Neutrophil (primary cell): ENCODE measurements at regions not wholly inside any gene's neighbourhood (a gene's known extent, or its start where the extent isn't known, plus 50 kb on each side); places are given as distances from the start of the nearest gene placed in this dataset.

ENCODE experiments used
- H3K27ac ChIP-seq: fragments of 200-600 bp; sonication (generic); 2 replicates; pipeline ENCODE4 v1.5.1; 2016; ENCODE audit warnings: mild to moderate bottlenecking, moderate library complexity
- H3K27me3 ChIP-seq: fragments of 200-600 bp; sonication (generic); 2 replicates; pipeline ENCODE4 v1.6.0; 2016; ENCODE audit warnings: mild to moderate bottlenecking
- H3K36me3 ChIP-seq: fragments of 200-600 bp; sonication (generic); 2 replicates; pipeline ENCODE4 v1.5.1; 2017
- H3K4me1 ChIP-seq, 2 experiments: fragments of 200-600 bp in 1 of 2; sonication (generic) in 1 of 2; 1 replicate in 1 of 2; 2 replicates in 1 of 2; pipeline versions ENCODE4 v1.5.1 to v1.6.1; 2013 to 2016; ENCODE audit warnings: low read depth in 1 of 2, low read length in 1 of 2, mild to moderate bottlenecking in 1 of 2, moderate library complexity in 1 of 2; ENCODE audit not compliant: control insufficient read depth in 1 of 2, insufficient read depth in 1 of 2
- H3K4me3 ChIP-seq, 2 experiments: fragments of 200-600 bp in 1 of 2; sonication (generic) in 1 of 2; 1 replicate in 1 of 2; 2 replicates in 1 of 2; pipeline ENCODE4 v1.5.1; 2013 to 2016; ENCODE audit warnings: low read depth in 1 of 2, low read length in 1 of 2, mild to moderate bottlenecking in 1 of 2, moderate library complexity in 1 of 2
- H3K9me3 ChIP-seq: fragments of 200-600 bp; sonication (generic); 2 replicates; pipeline ENCODE4 v1.5.1; 2016
- TF ChIP-seq, protein P1 (sequence below): fragments of 200-600 bp; sonication (generic); IDR thresholded peaks from 2 replicates; pipeline ENCODE4 v1.5.1; 2016; ENCODE audit warnings: antibody characterized with exemption

DNA sequence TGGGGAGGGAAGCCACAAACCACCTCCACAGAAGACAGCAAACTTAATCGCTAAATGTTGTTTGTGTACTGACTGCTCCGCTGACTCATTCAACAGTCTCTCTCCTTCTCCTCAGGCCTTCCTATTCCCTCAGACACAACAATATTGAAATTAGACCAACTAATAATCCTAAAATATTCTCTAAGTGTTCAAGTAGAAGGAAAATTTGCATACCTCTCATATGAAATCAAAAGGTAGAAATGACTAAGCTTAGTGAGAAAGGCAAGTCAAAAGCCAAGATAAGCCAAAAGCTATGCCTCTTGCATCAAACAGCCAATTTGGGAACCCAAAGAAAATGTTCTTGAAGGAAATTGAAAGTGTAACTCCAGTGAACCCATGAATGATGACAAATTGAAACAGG is 75.7 kb upstream of the ARHGAP24 start:
- H3K36me3 ChIP-seq, result no peaks in the 10 kb centered on the region
- H3K4me1 ChIP-seq, result no peaks in the 10 kb centered on the region

DNA sequence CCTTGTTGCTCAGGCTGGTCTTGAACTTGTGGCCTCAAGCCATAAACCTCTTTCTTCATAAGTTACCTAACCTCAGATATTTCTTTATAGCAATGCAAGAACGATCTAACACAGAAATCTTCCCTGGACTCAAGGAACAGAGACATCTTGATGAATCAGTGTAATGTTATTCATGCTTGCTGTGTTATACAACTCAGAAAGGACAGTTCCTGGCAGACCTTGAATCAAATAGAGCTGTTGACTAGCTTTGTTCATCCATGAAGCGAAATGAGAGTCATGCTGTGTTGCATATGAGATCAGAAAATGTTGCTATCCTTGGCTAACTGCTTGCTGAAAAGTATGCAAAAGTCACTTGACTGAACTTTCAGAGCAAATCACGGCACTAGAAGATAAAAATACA is 72.6 kb upstream of the ARHGAP24 start:
- no peak overlapping the region for H3K27ac ChIP-seq
- no peaks in the 10 kb centered on the region for H3K36me3 ChIP-seq
- peaks cover 52% of the 10 kb centered on the region for H3K27me3 ChIP-seq
- TF ChIP-seq, protein P1, sequence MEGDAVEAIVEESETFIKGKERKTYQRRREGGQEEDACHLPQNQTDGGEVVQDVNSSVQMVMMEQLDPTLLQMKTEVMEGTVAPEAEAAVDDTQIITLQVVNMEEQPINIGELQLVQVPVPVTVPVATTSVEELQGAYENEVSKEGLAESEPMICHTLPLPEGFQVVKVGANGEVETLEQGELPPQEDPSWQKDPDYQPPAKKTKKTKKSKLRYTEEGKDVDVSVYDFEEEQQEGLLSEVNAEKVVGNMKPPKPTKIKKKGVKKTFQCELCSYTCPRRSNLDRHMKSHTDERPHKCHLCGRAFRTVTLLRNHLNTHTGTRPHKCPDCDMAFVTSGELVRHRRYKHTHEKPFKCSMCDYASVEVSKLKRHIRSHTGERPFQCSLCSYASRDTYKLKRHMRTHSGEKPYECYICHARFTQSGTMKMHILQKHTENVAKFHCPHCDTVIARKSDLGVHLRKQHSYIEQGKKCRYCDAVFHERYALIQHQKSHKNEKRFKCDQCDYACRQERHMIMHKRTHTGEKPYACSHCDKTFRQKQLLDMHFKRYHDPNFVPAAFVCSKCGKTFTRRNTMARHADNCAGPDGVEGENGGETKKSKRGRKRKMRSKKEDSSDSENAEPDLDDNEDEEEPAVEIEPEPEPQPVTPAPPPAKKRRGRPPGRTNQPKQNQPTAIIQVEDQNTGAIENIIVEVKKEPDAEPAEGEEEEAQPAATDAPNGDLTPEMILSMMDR, result no peak
- no peaks in the 10 kb centered on the region for H3K4me1 ChIP-seq
- no peaks in the 10 kb centered on the region for H3K9me3 ChIP-seq
- no peak overlapping the region for H3K4me3 ChIP-seq

More for the DNA sequence above, 75.7 kb upstream of the ARHGAP24 start:
- Histone ChIP-seq H3K27ac (no peak overlapping the region), H3K9me3 (no peaks in the 10 kb centered on the region), H3K27me3 (peaks cover 46% of the 10 kb centered on the region), H3K4me3 (no peak overlapping the region)
- TF ChIP-seq, protein P1, result no peak

DNA sequence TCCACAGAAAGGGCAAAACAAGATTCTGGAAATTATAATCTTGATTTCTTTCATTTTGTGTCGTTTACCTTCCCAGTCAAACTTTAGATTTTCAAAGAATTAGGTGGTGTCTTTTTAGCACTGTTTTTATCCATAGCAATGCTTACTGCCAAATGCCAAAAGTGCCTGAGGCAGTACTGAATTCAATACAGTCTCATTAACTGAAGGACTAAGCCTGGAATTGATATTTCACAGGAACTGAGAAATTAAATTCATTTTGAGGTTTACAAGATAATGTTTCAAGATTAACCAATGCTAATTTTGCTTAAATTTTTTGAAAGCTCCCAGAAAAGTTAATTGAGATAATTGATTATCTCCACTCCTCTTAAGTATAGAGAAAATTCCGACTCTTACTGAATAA is 68.8 kb upstream of the ARHGAP24 start:
- no peaks in the 10 kb centered on the region for H3K4me1 ChIP-seq
- H3K27ac ChIP-seq, result no peak overlapping the region
- H3K27me3 ChIP-seq, result peaks cover 33% of the 10 kb centered on the region
- no peak overlapping the region for H3K4me3 ChIP-seq
- no peaks in the 10 kb centered on the region for H3K36me3 ChIP-seq
- TF ChIP-seq, protein P1, result no peak
- H3K9me3 ChIP-seq, result no peaks in the 10 kb centered on the region

DNA sequence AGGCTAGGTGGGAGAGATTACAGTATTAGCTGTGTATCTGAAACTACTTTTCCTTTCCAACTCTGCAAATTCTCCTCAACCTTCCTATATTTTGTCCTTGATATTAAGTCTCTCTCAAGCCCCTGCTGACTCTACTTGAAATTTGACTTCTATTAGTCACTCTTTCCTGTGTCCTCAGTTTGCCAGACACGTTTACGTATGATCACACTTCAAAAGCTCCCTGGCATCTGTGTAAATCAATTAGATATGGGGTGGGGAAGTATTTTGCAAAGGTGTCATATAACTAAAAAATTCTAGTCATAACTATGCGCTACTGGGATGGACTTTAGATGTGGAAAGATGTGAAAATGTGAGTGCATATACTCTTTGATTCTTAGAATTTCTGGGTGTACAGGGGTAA is 67.4 kb upstream of the ARHGAP24 start:
- Histone ChIP-seq H3K27me3 (peaks cover 19% of the 10 kb centered on the region), H3K36me3 (no peaks in the 10 kb centered on the region), H3K4me1 (no peaks in the 10 kb centered on the region), H3K4me3 (no peak overlapping the region), H3K9me3 (no peaks in the 10 kb centered on the region), H3K27ac (no peak overlapping the region)
- TF ChIP-seq, protein P1, result no peak

DNA sequence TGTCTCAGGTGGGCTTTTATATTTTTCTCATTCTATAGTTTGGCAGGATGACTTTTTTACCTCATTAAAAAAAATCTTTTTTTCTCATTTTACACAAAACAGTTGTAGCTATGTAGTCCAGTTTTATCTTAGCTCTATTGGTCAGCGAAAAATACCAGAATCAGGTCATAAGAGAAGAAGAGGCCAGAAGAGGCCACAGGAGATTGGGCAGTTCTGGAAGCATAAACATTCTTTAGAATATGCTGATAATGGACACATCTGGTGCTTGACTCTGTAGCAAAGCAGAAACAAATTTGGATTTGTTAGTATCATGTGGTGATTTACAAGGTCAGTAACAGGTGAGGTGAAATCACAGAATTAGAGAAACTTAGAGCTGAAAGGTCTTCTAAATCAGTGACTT is 66.6 kb upstream of the ARHGAP24 start:
- TF ChIP-seq, protein P1, result no peak
- Histone ChIP-seq H3K36me3 (no peaks in the 10 kb centered on the region), H3K4me1 (no peaks in the 10 kb centered on the region), H3K9me3 (no peaks in the 10 kb centered on the region), H3K27me3 (peaks cover 15% of the 10 kb centered on the region), H3K4me3 (no peak overlapping the region), H3K27ac (no peak overlapping the region)

DNA sequence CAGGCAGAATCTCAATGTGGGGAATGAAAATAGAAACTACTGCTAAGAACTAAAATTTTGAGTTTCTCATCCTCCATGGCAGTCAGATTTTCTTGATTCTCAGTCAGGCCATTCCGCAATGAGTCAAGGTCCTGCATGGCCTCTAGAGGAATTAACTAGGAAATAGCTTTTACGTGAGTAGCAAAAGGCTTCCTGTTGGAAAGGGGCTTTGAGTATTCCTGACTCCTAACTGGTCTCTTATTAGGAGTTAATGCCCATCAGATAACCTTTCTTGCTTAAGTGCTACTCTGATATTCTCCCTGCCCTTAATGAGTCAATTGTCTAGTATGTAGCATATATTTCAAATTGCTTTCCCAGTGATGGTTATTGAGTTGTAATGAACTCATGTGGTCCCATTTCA is 65.7 kb upstream of the ARHGAP24 start:
- TF ChIP-seq, protein P1, result no peak

More for the DNA sequence above, 65.7 kb upstream of the ARHGAP24 start:
- peaks cover 15% of the 10 kb centered on the region for H3K27me3 ChIP-seq
- H3K4me3 ChIP-seq, result no peak overlapping the region
- no peaks in the 10 kb centered on the region for H3K36me3 ChIP-seq
- H3K27ac ChIP-seq, result no peak overlapping the region
- no peaks in the 10 kb centered on the region for H3K4me1 ChIP-seq
- H3K9me3 ChIP-seq, result no peaks in the 10 kb centered on the region
